Loucy (cell line): ENCODE measurements at regions not wholly inside any gene's neighbourhood (a gene's known extent, or its start where the extent isn't known, plus 50 kb on each side); places are given as distances from the start of the nearest gene placed in this dataset.

Experiments used
- H2AFZ ChIP-seq: fragments of 200-600 bp; sonication (generic); 2 replicates; pipeline ENCODE4 v1.6.0; 2016; ENCODE audit warnings: antibody characterized with exemption, mild to moderate bottlenecking, low read length, moderate library complexity
- H3F3A ChIP-seq: fragments of 200-600 bp; 2 replicates; pipeline ENCODE4 v1.6.0; 2016; ENCODE audit warnings: antibody characterized with exemption, low read depth, mild to moderate bottlenecking
- H3K27me3 ChIP-seq: fragments of 200-600 bp; sonication (generic); 2 replicates; pipeline ENCODE4 v1.6.1; 2014; ENCODE audit warnings: low read length, mild to moderate bottlenecking; ENCODE audit not compliant: insufficient read depth, poor library complexity, severe bottlenecking
- H3K36me3 ChIP-seq: fragments of 200-600 bp; sonication (generic); 2 replicates; pipeline ENCODE4 v1.6.1; 2016; ENCODE audit warnings: low read length; ENCODE audit not compliant: insufficient read depth
- H3K4me1 ChIP-seq: fragments of 200-600 bp; sonication (generic); 2 replicates; pipeline ENCODE4 v1.5.1; 2014; ENCODE audit warnings: low read length, mild to moderate bottlenecking; ENCODE audit not compliant: insufficient read depth, poor library complexity, severe bottlenecking
- H3K4me2 ChIP-seq: fragments of 200-600 bp; sonication (generic); 2 replicates; pipeline ENCODE4 v1.6.0; 2014; ENCODE audit warnings: antibody characterized with exemption, low read length, low read depth, mild to moderate bottlenecking; ENCODE audit not compliant: poor library complexity, severe bottlenecking
- H3K4me3 ChIP-seq: fragments of 200-600 bp; sonication (generic); 2 replicates; pipeline ENCODE4 v1.5.1; 2014; ENCODE audit warnings: low read length, mild to moderate bottlenecking, mixed read lengths; ENCODE audit not compliant: poor library complexity, severe bottlenecking
- H3K79me2 ChIP-seq: fragments of 200-600 bp; sonication (generic); 2 replicates; pipeline ENCODE4 v1.6.1; 2014; ENCODE audit warnings: low read length; ENCODE audit not compliant: insufficient read depth
- H3K9ac ChIP-seq: fragments of 200-600 bp; sonication (generic); 2 replicates; pipeline ENCODE4 v1.6.0; 2014; ENCODE audit warnings: mild to moderate bottlenecking, low read depth, low read length, moderate library complexity; ENCODE audit not compliant: poor library complexity, severe bottlenecking
- H3K9me2 ChIP-seq: fragments of 200-600 bp; sonication (generic); replicated peaks from 2 replicates; pipeline ENCODE4 v1.6.1; 2016; ENCODE audit warnings: low read depth, low read length, mixed read lengths
- H3K9me3 ChIP-seq: fragments of 200-600 bp; sonication (generic); 2 replicates; pipeline ENCODE4 v1.6.1; 2014; ENCODE audit warnings: mild to moderate bottlenecking, antibody characterized with exemption, low read length, low read depth; ENCODE audit not compliant: insufficient read depth
- H4K20me1 ChIP-seq: fragments of 200-600 bp; sonication (generic); 2 replicates; pipeline ENCODE4 v1.6.0; 2014; ENCODE audit warnings: antibody characterized with exemption, low read length, mild to moderate bottlenecking; ENCODE audit not compliant: insufficient read depth, poor library complexity, severe bottlenecking
- CTCF ChIP-seq: fragments of 200-600 bp; sonication (generic); conservative IDR thresholded peaks from 2 replicates; pipeline ENCODE4 v1.5.1; 2014; ENCODE audit warnings: mild to moderate bottlenecking, antibody characterized with exemption, low read length
- EZH2phosphoT487 ChIP-seq: fragments of 200-600 bp; IDR thresholded peaks from 2 replicates; pipeline ENCODE4 v1.6.1; 2018; ENCODE audit warnings: antibody characterized with exemption, mild to moderate bottlenecking, moderate library complexity, borderline replicate concordance

- Histone ChIP-seq H3F3A (no peaks in the 10 kb centered on the region), H3K9me3 (no peaks in the 10 kb centered on the region; the same call in 1 of the 2 replicates), H3K9me2 (no peaks in the 10 kb centered on the region), H4K20me1 (no peaks in the 10 kb centered on the region), H2AFZ (no peak overlapping the region), H3K79me2 (no peaks in the 10 kb centered on the region), H3K9ac (no peak overlapping the region), H3K4me3 (no peak overlapping the region), H3K27me3 (no peaks in the 10 kb centered on the region), H3K4me2 (no peak overlapping the region), H3K36me3 (no peaks in the 10 kb centered on the region), H3K4me1 (no peaks in the 10 kb centered on the region)
- no peak for TF ChIP-seq EZH2phosphoT487
- TF ChIP-seq CTCF: no peak
Measured at GRCh38 chr17:14470417-14470816, 169.5 kb downstream of the HS3ST3B1 start.

DNA sequence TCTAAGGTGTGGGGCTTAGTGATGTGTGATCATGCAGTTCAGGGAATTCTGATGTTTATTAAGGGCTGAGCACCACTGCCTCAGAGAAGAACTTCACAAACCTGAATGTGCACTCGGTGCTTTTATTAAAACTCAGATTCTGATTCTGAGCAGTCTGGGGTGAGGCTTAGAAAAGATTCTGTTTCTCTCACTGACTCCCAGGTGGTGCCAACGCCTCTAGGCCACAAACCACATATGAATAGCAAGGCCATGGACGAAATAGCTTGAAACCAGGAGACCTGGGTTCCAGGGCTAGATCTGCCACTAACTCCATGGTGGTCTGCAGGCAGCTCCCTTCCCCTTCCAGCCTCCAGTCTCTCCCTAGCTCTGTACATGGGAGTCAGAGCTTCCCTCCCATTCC is 169.1 kb downstream of the HS3ST3B1 start:
- H2AFZ ChIP-seq: no peak overlapping the region
- TF ChIP-seq CTCF (no peak), EZH2phosphoT487 (no peak)
- H3K9me3 ChIP-seq: no peaks in the 10 kb centered on the region; the same call in 1 of the 2 replicates
- H3K4me1 ChIP-seq: no peaks in the 10 kb centered on the region
- H3K79me2 ChIP-seq: no peaks in the 10 kb centered on the region
- no peaks in the 10 kb centered on the region for H3K9me2 ChIP-seq
- H3K36me3 ChIP-seq: no peaks in the 10 kb centered on the region
- no peaks in the 10 kb centered on the region for H4K20me1 ChIP-seq
- H3K4me2 ChIP-seq: no peak overlapping the region
- H3K4me3 ChIP-seq: no peak overlapping the region
- no peak overlapping the region for H3K9ac ChIP-seq
- H3K27me3 ChIP-seq: no peaks in the 10 kb centered on the region
- H3F3A ChIP-seq: no peaks in the 10 kb centered on the region

- H3K79me2 ChIP-seq: no peaks in the 10 kb centered on the region
- H3K4me1 ChIP-seq: no peaks in the 10 kb centered on the region
- H3K4me3 ChIP-seq: no peak overlapping the region
- H3K27me3 ChIP-seq: no peaks in the 10 kb centered on the region
- no peak overlapping the region for H3K9ac ChIP-seq
- no peaks in the 10 kb centered on the region for H3K9me2 ChIP-seq
- no peaks in the 10 kb centered on the region for H3F3A ChIP-seq
- no peaks in the 10 kb centered on the region; the same call in 1 of the 2 replicates for H3K9me3 ChIP-seq
- H4K20me1 ChIP-seq: no peaks in the 10 kb centered on the region
- no peak for TF ChIP-seq CTCF
- no peak for TF ChIP-seq EZH2phosphoT487
- H2AFZ ChIP-seq: no peak overlapping the region
- no peak overlapping the region for H3K4me2 ChIP-seq
- H3K36me3 ChIP-seq: no peaks in the 10 kb centered on the region
Measured at GRCh38 chr17:14468858-14469257, 168.0 kb downstream of the HS3ST3B1 start.
